Amniotic epithelial cell (primary cell): ENCODE measurements at regions not wholly inside any gene's neighbourhood (a gene's known extent, or its start where the extent isn't known, plus 50 kb on each side); places are given as distances from the start of the nearest gene placed in this dataset.

Experiments used
- DNase-seq: peaks from one replicate; pipeline ENCODE4 v3.0.0-alpha.2; 2010; ENCODE audit warnings: low read depth

DNA sequence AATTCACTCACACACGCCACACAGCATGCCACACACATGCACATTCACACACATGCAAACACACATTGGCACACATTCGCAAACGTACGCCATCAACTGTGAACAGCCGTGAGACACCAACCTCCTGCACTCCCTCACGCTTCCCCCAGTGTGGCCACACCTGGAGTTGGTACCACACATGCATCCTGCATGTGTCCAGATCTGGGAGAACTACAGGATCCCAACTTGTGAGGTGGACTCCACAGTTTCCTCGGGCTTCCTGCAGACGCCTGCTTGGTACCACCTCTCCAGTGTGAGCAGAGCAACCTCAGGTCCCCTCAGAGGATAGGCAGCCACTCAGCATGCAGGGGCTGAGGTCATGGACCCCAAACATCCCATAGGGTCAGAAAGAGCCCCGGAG lies 239.0 kb downstream of the EIPR1 start:
- DNase-seq: no peak

DNA sequence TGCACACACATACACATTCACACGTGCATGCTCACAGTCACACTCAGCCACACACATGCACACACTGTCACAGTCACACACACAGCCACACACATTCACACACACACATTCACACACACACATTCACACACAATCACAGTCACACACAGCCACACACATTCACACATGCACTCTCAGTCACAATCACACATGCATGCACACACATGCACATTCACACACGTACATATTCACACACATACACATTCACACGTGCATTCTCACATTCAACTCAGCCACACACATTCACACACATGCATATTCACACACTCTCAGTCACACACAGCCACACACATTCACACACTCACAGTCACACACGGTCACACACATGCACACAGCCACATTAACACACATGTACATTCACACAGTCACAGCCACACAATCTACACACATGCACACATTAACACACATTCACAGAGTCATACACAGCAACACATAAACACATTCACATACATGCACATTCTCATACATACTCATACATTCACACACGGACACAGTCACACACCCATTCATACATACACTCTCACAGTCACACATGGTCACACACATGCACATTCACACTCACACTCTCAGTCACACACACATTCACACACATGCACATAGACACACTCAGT lies 239.8 kb downstream of the EIPR1 start:
- DNase-seq: no peak

DNA sequence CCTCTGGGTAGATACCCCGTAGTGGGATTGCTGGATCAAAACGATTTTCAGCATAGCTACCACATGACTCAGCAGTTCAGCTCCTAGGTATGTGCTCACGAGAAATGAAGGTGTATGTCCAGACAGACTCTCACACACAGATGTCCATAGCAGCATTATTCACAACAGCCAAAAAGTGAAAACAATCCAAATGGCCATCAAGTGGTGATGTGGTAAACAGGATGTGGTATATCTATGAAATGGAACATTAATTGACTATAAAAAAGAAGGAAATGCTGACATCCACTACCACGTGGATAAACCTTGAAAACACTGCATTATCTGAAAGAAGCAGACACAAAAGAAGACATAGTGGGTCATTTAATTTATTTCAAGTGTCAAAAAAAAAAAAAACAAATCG lies 241.9 kb downstream of the EIPR1 start:
- no peak for DNase-seq

DNA sequence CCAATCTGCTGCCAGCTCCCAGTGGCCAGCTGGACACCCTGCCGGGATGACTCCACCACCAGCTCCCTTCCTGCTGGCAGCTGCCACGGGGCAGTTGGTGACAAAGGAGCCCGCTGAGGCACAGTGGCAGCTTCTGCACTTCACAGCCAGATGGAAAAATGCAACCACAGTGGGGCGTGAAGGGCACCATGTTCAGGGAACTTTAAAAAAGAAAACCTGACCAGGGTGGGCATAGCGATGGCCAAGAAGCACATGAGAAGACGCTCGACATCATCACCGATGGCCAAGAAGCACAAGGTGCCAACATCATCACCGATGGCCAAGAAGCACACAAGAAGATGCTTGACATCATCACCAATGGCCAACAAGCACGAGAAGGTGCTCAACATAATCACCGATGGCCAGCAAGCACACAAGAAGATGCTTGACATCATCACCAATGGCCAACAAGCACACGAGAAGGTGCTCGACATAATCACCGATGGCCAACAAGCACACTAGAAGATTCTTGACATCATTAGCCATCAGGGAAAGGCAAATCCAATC lies 243.5 kb downstream of the EIPR1 start:
- no peak for DNase-seq

DNA sequence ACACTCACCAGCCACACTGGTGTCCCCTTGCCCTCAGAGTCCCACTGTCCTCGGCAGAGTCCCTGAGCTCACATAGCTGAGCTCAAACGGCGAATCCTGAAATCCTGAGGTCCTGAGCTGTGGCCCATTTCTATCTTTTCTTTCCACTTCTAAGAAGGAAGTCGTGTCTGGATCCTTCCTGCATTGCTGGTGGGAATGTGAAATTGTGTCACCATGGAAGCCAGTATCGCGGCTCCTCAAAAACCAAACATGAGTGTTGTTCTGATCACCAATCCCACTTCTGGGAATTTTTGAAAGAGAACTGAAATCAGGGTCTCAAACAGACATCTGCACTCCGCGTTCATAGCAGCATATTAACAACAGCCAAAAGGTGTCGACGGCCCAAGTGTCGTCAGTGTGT lies 244.7 kb downstream of the EIPR1 start:
- DNase-seq: no peak

DNA sequence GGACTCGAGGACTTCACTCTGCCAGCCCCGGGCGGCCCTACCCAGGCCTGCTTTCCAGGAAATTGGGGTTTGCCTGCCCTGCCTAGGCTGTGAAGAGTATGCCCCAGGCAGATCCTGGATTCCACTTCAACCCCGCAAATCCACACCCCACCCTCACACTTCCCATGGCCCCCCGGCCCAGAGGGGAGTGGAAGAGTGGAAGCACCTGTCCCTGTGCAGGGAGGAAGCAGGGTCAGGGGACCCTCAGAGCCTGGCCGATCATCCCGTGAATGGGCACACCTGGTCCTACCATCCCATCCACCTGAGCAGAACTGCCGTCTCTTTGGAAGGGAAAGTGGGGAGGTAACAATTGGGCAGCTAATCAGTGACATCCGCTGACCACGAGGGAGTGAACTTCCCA lies 245.2 kb downstream of the EIPR1 start:
- no peak for DNase-seq

DNA sequence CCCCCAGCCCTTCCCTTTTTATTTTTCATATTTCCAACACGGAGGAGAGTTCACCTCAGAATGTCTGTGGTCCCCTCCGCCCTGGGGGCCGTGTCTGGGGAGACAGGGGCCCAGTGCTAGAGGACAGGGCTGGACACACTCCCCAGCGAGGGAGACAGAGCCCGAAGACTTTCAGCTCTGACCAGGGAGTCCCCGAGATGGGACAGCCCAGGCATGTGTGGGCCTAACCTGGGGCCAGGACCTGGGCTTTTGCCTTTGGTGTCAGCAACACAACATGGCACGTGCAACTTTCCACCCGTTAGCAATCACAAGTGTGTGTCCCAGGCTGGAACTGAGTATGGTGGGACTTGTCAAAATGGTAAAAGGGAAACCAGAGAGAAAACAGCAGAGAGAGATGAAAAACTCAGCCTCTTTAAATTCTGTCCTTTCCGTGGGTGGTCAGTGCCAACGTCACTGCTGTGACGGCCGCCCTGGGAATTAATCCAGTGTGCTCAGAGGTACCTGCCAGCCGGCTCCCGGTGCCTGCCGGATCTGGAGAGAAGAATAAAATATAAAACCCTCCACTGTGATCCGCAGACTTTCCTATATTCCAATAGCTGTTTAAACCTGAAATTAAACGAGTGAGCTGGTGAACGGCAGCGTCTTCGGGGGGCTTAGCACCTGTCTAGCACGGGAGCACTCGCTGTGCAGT lies 245.8 kb downstream of the EIPR1 start:
- DNase-seq: no peak

DNA sequence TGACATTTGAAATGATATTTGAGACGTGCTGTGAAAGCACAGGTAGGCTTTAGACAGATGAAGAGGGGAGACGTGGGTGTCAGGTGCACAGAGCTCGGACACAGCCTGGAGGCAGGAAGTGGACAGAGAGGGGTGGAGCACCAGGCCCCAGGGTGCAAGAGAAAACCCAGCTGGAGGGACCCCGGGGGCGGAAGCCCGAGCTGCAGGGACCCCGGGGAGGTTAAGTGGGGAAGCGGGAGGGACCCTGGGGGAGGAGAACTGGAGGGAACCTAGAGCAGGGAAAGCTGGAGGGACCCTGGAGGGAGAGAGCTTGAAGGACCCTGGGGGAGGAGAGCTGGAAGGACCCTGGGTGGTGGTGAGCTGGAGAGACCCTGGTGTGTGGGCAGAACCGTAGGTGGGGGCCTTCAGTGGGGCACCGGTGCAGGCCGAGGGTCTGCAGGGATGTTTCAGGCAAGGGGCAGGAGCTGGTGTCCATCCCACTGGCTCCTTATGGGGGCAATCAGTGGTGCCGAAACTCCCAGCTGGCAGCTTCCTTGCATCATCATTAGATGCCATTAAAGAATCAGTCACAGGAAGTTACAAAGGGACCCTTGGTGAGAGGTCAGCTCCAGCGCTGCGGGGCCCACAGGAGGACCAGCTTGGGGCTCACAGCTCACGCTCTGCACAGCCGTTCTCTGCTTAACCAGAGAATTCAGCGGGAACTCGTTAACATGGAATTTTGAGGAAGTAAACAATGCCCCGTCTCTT lies 246.6 kb downstream of the EIPR1 start:
- DNase-seq: no peak

DNA sequence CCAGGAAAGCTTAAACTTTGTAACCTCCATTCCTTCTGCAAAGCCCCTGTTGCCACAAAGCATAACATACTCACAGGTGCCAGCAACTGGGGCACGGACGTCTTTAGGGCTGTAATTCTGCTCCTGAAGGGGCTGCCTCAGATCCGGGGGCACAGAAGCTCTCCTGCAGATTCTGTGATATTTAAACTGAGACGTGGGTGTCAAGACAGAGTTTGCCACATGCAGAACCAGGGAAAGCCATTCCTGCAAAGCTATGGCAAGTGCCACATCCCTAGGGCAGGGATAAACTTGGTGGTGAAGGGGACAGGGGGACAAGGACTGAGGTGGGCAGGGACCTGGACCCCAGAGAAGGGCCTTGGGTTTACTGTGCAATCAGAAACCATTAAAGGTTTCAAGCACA lies 247.2 kb downstream of the EIPR1 start:
- no peak for DNase-seq

DNA sequence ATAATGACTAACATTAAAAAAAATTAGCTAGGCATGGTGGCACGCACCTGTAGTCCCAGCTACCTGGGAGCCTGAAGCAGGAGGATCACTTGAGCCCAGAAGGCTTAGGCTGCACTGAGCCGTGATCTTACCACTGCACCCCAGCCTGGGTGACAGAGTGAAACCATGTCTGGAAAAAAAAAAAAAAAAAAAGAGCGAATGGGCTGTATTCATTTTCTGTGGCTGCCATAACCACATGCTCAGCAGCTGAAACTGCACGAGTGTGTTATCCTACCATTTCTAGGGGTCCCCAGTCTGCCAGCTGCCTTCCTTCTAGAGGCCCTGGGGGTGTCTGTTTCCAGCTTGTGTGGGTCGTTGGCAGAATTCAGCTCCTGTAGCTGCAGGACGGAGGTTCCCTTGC lies 247.8 kb downstream of the EIPR1 start:
- no peak for DNase-seq

DNA sequence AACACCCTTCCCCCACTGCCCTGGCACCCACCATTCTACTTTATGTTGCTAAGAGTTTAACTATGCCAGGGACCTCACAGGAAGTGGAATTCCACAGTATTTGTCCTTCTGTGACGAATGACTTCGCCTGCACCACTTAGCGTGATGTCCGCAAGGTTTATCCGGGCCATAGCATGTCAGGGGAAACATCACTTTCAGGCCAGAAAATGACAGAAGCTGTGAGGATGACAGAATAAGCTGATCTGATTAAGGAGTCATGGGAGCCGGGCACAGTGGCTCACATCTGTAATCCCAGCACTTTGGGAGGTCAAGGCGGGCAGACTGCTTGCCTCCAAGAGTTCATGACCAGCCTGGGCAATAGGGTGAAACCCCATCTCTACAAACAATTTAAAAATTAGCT lies 248.8 kb downstream of the EIPR1 start:
- no peak for DNase-seq

DNA sequence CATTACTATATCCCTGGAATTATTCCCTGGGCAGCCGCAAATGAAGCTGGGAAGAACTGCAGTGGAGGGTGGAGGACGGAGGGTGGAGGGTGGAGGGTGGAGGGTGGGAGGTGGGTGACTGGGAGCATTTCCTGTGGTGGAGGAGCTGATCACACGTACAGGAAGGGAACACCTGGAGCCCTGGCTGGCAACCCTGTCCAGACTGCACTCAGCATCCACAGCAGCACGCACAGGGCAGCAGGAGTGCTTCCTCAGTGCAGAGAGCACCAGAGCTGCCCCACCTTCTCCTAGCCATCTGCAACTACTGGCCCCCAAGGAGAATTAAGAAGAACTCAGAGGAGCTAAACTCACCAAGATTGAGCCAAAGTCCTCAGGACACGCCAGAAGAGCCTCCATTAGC lies 249.9 kb downstream of the EIPR1 start:
- no peak for DNase-seq

DNA sequence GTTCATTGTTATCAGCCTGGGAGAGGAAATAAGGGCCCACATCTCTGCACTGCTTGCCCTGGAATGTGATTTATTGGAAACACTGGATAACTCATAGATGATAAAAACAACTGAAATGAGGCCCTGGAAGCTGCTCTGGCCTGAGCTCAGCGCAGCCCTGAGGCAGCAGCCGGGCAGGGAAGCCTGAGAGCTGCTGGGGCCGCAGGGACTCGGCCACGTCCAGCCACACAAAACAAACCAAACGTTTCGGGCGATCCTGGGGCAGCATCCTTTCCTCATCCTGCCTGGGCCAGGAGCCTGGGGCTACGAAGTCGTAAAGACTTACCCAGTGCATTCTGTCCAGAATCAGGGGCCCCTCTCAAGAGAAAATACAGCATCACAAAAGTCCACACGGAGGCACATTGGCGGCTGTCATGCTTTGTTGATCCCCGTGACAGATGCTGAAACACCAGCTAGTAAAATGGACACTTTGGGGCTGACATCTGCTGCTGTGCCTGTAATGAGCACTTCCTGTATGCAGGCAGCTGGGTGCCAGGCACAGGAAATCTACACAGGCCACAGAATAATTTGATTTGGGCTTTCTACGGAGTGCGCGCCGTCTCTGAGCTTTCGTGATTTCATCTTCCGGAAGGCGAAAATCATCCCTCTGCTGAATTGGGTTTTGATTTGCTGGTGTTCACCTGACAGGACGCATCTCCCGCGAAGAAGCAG lies 250.6 kb downstream of the EIPR1 start:
- peak; percentile 5 for DNase-seq

DNA sequence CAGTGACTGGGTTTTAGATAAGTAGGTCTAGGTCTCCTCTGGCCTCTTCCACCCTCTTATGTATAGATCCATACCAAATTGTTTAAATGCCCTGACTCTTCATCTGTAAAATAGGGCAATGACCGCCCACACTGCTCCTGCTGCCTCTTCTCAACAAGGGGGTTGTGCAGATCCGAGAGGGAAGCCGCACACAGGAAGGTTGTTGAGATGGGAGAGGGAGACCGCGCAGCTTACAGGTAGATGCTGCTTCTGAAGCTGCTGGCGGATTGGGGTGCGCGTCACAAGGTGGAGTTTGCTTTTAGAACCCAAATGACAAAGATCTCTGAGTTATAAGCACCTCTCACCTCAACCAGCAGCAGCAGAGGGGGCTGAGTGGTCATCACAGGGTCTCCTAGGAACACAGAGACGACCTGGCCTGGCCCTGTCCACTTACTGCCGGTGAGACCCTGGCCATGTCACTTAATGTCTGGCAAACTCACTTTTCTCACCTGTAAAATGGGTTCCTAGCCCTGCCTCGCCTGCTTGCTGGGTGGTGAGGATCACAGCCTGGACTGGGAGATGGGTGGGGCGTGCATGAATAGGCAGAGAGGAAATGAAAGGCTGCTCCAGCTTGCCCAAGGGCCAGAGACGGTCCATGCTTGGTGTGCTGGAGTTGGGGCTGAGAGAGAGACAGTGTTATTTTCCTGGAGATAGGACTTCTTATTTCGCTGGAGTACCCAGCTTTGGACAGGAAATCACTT lies 251.3 kb downstream of the EIPR1 start:
- DNase-seq: no peak

DNA sequence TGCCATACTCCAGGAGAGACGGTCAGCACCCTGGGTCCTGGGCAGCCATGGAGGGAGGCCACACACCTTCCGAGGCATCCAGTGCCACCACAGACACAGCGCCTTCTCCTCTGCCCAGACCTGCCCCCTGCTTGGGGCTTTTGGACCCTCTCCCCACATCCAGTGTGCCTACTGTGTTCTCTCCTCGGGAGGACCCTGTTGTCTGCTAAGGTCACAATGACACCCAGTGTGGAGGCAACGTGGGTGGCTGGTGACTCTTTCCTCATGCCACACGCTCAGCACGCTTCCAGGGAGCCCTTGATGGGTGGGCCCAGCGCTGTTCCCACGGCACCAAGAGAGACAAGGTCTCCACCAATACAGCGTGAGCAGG lies 251.9 kb downstream of the EIPR1 start:
- no peak for DNase-seq

DNA sequence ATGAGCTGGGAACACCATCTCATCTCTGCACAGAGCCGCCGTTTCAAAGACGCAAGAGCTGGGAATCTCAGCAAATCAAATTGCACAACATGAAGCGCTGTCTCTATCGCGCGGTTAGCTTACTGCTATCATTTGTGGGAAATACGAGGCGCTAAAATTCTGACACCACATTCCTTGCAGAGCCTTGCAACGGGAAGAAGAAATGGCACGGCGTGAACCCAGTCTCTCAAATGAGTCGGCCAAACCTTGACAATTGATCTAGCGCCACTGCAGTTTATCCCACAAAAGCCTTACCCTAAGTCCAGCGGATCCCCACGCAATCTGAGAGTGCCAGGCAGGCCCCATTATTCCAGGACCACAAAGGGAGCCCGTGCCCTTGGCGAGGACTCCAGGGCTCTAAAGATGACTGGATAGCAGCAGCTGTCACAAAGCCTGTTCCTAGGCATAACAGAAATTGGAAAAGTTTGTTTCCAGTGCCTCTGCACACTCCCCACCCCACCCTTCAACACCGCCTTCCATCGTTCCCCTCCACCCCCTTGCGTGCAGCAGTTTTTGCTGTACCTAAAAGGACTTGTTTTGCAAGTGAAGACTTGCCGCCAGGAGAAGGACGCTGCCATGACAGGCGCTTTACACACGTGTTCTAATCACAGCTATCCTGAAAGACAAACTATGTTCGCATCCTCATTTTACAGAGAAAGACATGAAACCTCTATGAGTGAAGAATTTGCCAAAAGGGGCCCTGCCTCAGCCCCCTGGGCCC lies 252.4 kb downstream of the EIPR1 start:
- DNase-seq: no peak

DNA sequence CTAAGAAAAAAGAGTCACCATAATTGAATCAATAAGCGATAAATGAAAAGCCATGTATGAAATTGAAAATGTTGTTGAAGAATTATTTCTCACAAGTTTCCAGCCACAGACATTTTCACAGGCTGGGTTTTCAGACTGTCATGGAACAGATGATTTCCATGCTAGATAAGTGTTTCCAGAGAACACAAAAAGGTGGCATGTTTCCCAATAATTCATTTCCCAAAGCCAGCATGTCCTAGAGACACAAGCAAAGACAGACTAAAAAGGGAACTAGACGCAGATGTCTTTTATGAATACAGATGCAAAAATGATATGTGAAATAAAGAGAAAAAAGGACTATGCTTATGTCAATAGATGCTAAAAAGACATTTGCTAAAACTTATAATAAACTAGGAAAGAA lies 255.1 kb downstream of the EIPR1 start:
- no peak for DNase-seq

DNA sequence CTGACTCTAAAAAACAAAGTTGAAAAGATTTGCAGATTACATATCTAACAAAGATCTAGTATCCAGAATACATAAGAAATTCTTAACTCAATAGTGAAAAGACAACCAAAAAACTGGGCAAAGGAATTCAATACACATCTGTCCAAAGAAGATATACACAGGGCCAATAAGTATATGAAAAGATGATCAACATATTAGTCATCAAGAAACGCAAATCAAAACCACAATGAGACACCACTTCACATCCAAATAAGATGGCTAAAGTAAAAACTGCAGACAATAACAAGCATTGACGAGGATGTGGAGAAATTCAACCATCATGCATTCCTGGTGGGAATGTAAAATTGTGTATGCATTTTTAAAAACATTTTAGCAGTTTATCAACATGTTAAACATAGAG lies 256.0 kb downstream of the EIPR1 start:
- no peak for DNase-seq

DNA sequence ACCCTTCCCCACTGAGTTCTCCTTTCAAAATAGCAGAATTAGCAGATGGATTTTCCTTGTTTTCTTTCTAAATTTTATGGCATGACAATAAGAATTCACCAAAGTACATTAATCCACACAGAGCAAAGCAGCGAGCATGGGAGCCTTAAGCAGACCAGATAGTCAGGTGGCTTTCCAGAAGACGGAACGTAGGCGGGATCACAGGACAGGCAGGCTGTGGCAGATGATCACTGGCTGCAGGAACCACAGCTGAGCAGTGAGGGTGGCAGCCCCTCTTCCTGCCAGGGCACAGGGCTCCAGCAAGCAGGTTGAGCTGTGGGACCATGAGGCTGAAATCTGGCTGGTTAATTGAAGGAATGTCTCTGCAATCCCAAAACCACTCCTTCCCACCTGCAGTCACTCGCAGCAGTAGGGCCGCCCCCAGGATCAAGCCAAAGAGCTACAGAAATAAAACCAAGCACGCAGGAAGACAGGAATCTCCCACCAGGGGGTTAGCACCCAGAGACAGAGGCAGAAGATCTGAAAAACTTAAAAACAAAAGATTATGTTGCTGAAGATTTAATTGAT lies 259.9 kb downstream of the EIPR1 start:
- no peak for DNase-seq

DNA sequence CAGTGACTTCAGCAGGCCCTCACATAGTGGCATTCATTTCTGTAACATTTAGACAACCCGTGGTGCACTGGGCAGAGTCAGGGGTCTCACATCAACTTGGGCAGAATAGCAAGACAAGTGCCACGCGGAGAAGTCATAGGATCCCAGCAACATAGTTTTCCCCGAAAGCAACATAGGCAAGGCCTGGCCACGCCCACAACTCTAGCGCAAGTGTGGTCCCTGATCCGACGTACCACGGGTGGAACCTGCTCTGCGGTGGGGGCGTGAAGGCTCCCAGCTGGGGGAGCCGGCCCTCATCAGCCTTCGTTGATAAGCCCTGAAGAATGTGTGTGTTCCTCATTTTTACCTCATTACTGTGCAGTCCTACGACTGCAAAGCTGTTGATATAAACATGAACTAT lies 261.2 kb downstream of the EIPR1 start:
- DNase-seq: no peak
